IMR-90 (cell line): ENCODE measurements at regions not wholly inside any gene's neighbourhood (a gene's known extent, or its start where the extent isn't known, plus 50 kb on each side); places are given as distances from the start of the nearest gene placed in this dataset.
A peak's percentile ranks its signal among the peaks of the same experiment; 100 is the strongest.

Experiments used
- ATAC-seq: fragments of 200-7000 bp; cut with Tn5 transposase; 2 replicates; pipeline ENCODE4 v1.9.1; 2020; ENCODE audit warnings: low read depth, mild to moderate bottlenecking, moderate library complexity
- BruUV-seq: library from RNA; stranded (reverse); fragments of 400-500 nt; replicated peaks from 2 replicates; lab custom pipeline; 2021; lab: Mats Ljungman, UMichigan
- CTCF ChIA-PET: fragments of 300-600 bp; formaldehyde crosslinking; extraction: SDS; loops from one replicate; lab custom pipeline; 2021; ENCODE audit warnings: antibody characterized with exemption; lab: Yijun Ruan, JAX
- POLR2A ChIA-PET: fragments of 300-600 bp; sonication (Branson Sonifier 250); formaldehyde crosslinking; loops from one replicate; lab custom pipeline; 2022; ENCODE audit warnings: antibody characterized with exemption; ENCODE audit not compliant: unreplicated experiment; lab: Charles Lee
- DNase-seq: peaks from one replicate; pipeline ENCODE4 v3.0.0; 2013
- H2AFZ ChIP-seq: replicated peaks from 2 replicates; pipeline ENCODE3; 2013; ENCODE audit warnings: low read length, mild to moderate bottlenecking; ENCODE audit not compliant: poor library complexity
- H2AK5ac ChIP-seq: 2 replicates; pipeline ENCODE4 v1.6.1; 2013; ENCODE audit warnings: low read depth, low read length, inconsistent platforms
- H2AK9ac ChIP-seq: replicated peaks from 2 replicates; pipeline ENCODE3; 2013; ENCODE audit warnings: mild to moderate bottlenecking, low read depth, low read length, moderate library complexity; ENCODE audit not compliant: poor library complexity
- H2BK120ac ChIP-seq: 2 replicates; pipeline ENCODE4 v1.6.1; 2013; ENCODE audit warnings: low read depth, low read length, inconsistent platforms
- H2BK15ac ChIP-seq: 3 replicates; pipeline ENCODE4 v1.6.1; 2013; ENCODE audit warnings: low read depth, low read length, inconsistent platforms
- H2BK20ac ChIP-seq: 2 replicates; pipeline ENCODE4 v1.6.1; 2013; ENCODE audit warnings: low read depth, mild to moderate bottlenecking, inconsistent platforms, low read length, moderate library complexity
- H2BK5ac ChIP-seq: 2 replicates; pipeline ENCODE4 v1.6.1; 2013; ENCODE audit warnings: mild to moderate bottlenecking, low read depth, low read length, inconsistent platforms; ENCODE audit not compliant: poor library complexity, severe bottlenecking
- H3K14ac ChIP-seq: replicated peaks from 2 replicates; pipeline ENCODE4 v1.6.1; 2013; ENCODE audit warnings: low read depth, low read length, inconsistent platforms
- H3K18ac ChIP-seq: 2 replicates; pipeline ENCODE4 v1.6.1; 2013; ENCODE audit warnings: low read depth, low read length, control low read depth
- H3K23ac ChIP-seq: 2 replicates; pipeline ENCODE4 v1.6.1; 2013; ENCODE audit warnings: low read depth, low read length, inconsistent platforms
- H3K27ac ChIP-seq: 2 replicates; pipeline ENCODE4 v1.5.1; 2013; ENCODE audit warnings: mild to moderate bottlenecking, control low read depth, low read length; ENCODE audit not compliant: insufficient read depth
- H3K27me3 ChIP-seq: 2 replicates; pipeline ENCODE4 v1.6.1; 2013; ENCODE audit warnings: low read length; ENCODE audit not compliant: control insufficient read depth, insufficient read depth
- H3K36me3 ChIP-seq: 2 replicates; pipeline ENCODE4 v1.6.1; 2013; ENCODE audit warnings: low read length, mixed read lengths; ENCODE audit not compliant: control insufficient read depth, insufficient read depth
- H3K4ac ChIP-seq: 2 replicates; pipeline ENCODE4 v1.6.1; 2013; ENCODE audit warnings: low read depth, low read length, inconsistent platforms
- H3K4me1 ChIP-seq: 2 replicates; pipeline ENCODE4 v1.6.1; 2013; ENCODE audit warnings: low read length, mixed read lengths; ENCODE audit not compliant: control insufficient read depth, insufficient read depth
- H3K4me2 ChIP-seq: 2 replicates; pipeline ENCODE4 v1.6.1; 2013; ENCODE audit warnings: low read depth, mild to moderate bottlenecking, control low read depth, low read length, moderate library complexity
- H3K4me3 ChIP-seq: 2 replicates; pipeline ENCODE4 v1.5.1; 2013; ENCODE audit warnings: low read depth, mild to moderate bottlenecking, control low read depth, low read length, moderate library complexity; ENCODE audit not compliant: insufficient read depth
- H3K56ac ChIP-seq: 2 replicates; pipeline ENCODE4 v1.6.1; 2013; ENCODE audit warnings: low read length, inconsistent platforms; ENCODE audit not compliant: insufficient read depth; ENCODE audit errors: extremely low read depth
- H3K79me1 ChIP-seq, 2 experiments: 2 replicates each; pipeline ENCODE4 v1.6.1; 2013; ENCODE audit warnings: low read length in 2 of 2, inconsistent platforms in 1 of 2, low read depth in 1 of 2
- H3K9ac ChIP-seq: 2 replicates; pipeline ENCODE4 v1.6.1; 2013; ENCODE audit warnings: low read depth, low read length, control low read depth
- H3K9me1 ChIP-seq: 2 replicates; pipeline ENCODE4 v1.6.1; 2013; ENCODE audit warnings: low read length, inconsistent platforms; ENCODE audit not compliant: insufficient read depth
- H3K9me3 ChIP-seq: 2 replicates; pipeline ENCODE4 v1.6.1; 2013; ENCODE audit warnings: low read length; ENCODE audit not compliant: control insufficient read depth, insufficient read depth
- H4K20me1 ChIP-seq: 2 replicates; pipeline ENCODE4 v1.6.1; 2013; ENCODE audit warnings: low read length, inconsistent platforms; ENCODE audit not compliant: insufficient read depth
- H4K5ac ChIP-seq: 2 replicates; pipeline ENCODE4 v1.6.1; 2013; ENCODE audit warnings: mild to moderate bottlenecking, low read depth, low read length, control low read depth
- H4K8ac ChIP-seq, 2 experiments: 2 replicates each; pipeline ENCODE4 v1.6.1; 2013; ENCODE audit warnings: low read depth in 2 of 2, low read length in 2 of 2, control low read depth in 1 of 2, inconsistent platforms in 1 of 2
- H4K91ac ChIP-seq: 2 replicates; pipeline ENCODE4 v1.6.1; 2013; ENCODE audit warnings: low read depth, low read length, inconsistent platforms; ENCODE audit not compliant: insufficient read depth
- BHLHE40 ChIP-seq: fragments of 150-350 bp; IDR thresholded peaks from 2 replicates; pipeline ENCODE4 v1.6.1; 2016; ENCODE audit warnings: mild to moderate bottlenecking, low read depth, low read length
- CEBPB ChIP-seq: IDR thresholded peaks from 2 replicates; pipeline ENCODE4 v1.6.1; 2012; ENCODE audit warnings: low read depth, low read length, improper control_type of control experiment
- CHD1 ChIP-seq: IDR thresholded peaks from 2 replicates; pipeline ENCODE4 v1.6.1; 2012; ENCODE audit warnings: low read depth, low read length, improper control_type of control experiment
- ELK1 ChIP-seq: fragments of 150-350 bp; IDR thresholded peaks from 2 replicates; pipeline ENCODE4 v1.6.1; 2016; ENCODE audit warnings: low read depth, mild to moderate bottlenecking, low read length, moderate library complexity, borderline replicate concordance
- FOS ChIP-seq: fragments of 150-350 bp; IDR thresholded peaks from 2 replicates; pipeline ENCODE4 v1.6.1; 2016; ENCODE audit warnings: low read depth, low read length
- MAFK ChIP-seq: IDR thresholded peaks from 2 replicates; pipeline ENCODE4 v1.6.1; 2012; ENCODE audit warnings: low read depth, low read length, improper control_type of control experiment
- MAZ ChIP-seq: IDR thresholded peaks from 2 replicates; pipeline ENCODE4 v1.6.1; 2012; ENCODE audit warnings: low read depth, mild to moderate bottlenecking, low read length, improper control_type of control experiment, moderate library complexity, borderline replicate concordance
- MXI1 ChIP-seq: IDR thresholded peaks from 2 replicates; pipeline ENCODE4 v1.6.1; 2012; ENCODE audit warnings: low read depth, mild to moderate bottlenecking, low read length, moderate library complexity, borderline replicate concordance
- NFE2L2 ChIP-seq: fragments of 150-350 bp; IDR thresholded peaks from 2 replicates; pipeline ENCODE4 v1.6.1; 2016; ENCODE audit warnings: low read depth, mild to moderate bottlenecking, low read length
- RAD21 ChIP-seq: IDR thresholded peaks from 2 replicates; pipeline ENCODE4 v1.6.1; 2012; ENCODE audit warnings: low read length, improper control_type of control experiment
- RFX5 ChIP-seq: IDR thresholded peaks from 2 replicates; pipeline ENCODE4 v1.8.0; 2012; ENCODE audit warnings: low read depth, mild to moderate bottlenecking, low read length, moderate library complexity
- SMC3 ChIP-seq: fragments of 150-350 bp; IDR thresholded peaks from 2 replicates; pipeline ENCODE4 v1.6.1; 2016; ENCODE audit warnings: low read depth, mild to moderate bottlenecking, antibody characterized with exemption, low read length, moderate library complexity
- USF2 ChIP-seq: fragments of 150-350 bp; IDR thresholded peaks from 2 replicates; pipeline ENCODE4 v1.6.1; 2017; ENCODE audit warnings: mild to moderate bottlenecking, antibody characterized with exemption, low read length, low read depth
- WGBS, 2 experiments: methylation state at CpG; one replicate each; pipeline versions ENCODE4 v1.1.5 to v1.1.7; 2013; ENCODE audit warnings: missing lambda C conversion rate in 2 of 2; ENCODE audit not compliant: insufficient read length in 1 of 2; ENCODE audit errors: extremely low coverage in 2 of 2; 5-methylcytosine and 5-hydroxymethylcytosine counted together
- dilution Hi-C: fragments of 300-500 bp; cut with HindIII; formaldehyde crosslinking; loops from one replicate; pipeline ENCODE4 v1.14.3; 2018; ENCODE audit warnings: low sequenced_read_pairs; ENCODE audit not compliant: unreplicated experiment
- in situ Hi-C: fragments of 300-500 bp; cut with MboI; formaldehyde crosslinking; loops from 3 replicates; pipeline ENCODE4 v1.14.3; 2019; ENCODE audit warnings: low sequenced_read_pairs, inconsistent platforms, mixed read lengths
- intact Hi-C: fragments of 100-400 bp; cut with micrococcal nuclease; formaldehyde crosslinking; loops from 2 replicates; pipeline ENCODE4 v1.10.0; 2022

GRCh38 chr5:110956913-110957813, 114.3 kb upstream of the TSLP start:
- Histone ChIP-seq H3K4me2 (no peak overlapping the region), H3K18ac (no peak overlapping the region), H4K8ac (no peak overlapping the region), H3K9me1 (0 out of 2 replicates have a peak, but pooled peaks cover 3% of the 10 kb centered on the region), H2BK15ac (peak overlapping the region; percentile 16; the same call in 1 of the 3 replicates), H2BK120ac (no peak overlapping the region), H4K91ac (no peak overlapping the region), H4K5ac (no peak overlapping the region), H3K27me3 (no peaks in the 10 kb centered on the region), H3K4ac (peak overlapping the region; percentile 43; the same call in 1 of the 2 replicates), H2AK5ac (peak overlapping the region; percentile 73), H2AFZ (no peak overlapping the region), H3K9me3 (no peaks in the 10 kb centered on the region), H3K27ac (no peak overlapping the region), H3K9ac (no peak overlapping the region), H2AK9ac (peak overlapping the region; percentile 23), H3K56ac (no peak overlapping the region), H3K4me1 (no peaks in the 10 kb centered on the region; the same call in 1 of the 2 replicates), H3K23ac (no peak overlapping the region), H2BK5ac (peak overlapping the region; percentile 47), H3K4me3 (no peak overlapping the region), H3K14ac (peak overlapping the region; percentile 42), H3K36me3 (no peaks in the 10 kb centered on the region), H2BK20ac (no peak overlapping the region; the same call in 1 of the 2 replicates), H3K79me1 (no peaks in the 10 kb centered on the region), H4K20me1 (no peaks in the 10 kb centered on the region)
- no TSS peak for BruUV-seq
- ATAC-seq, result no peak
- POLR2A ChIA-PET, result no interaction called here
- dilution Hi-C loops, result no loop called here
- no peak for DNase-seq
- intact Hi-C loops, result no loop called here
- in situ Hi-C loops, result no loop called here
- WGBS, 2 experiments, result 87% methylated on average over 8 of the region's 12 CpGs; no CpG with 5 or more reads in 1 of the 2 experiments
- TF ChIP-seq SMC3 (no peak), NFE2L2 (no peak), RAD21 (no peak), ELK1 (no peak), MAZ (no peak), MAFK (no peak), CHD1 (no peak), MXI1 (no peak), RFX5 (no peak), BHLHE40 (no peak), FOS (no peak), CEBPB (no peak), USF2 (no peak)
- CTCF ChIA-PET, result no interaction called here
